HG02970 (cell line): ENCODE measurements at regions not wholly inside any gene's neighbourhood (a gene's known extent, or its start where the extent isn't known, plus 50 kb on each side); places are given as distances from the start of the nearest gene placed in this dataset.

Source experiments
- ATAC-seq: cut with Tn5 transposase; IDR thresholded peaks from one replicate; pipeline ENCODE4 v1.9.1; 2021; ENCODE audit warnings: mild to moderate bottlenecking, moderate library complexity, moderate number of reproducible peaks; ENCODE audit not compliant: unreplicated experiment, low FRiP score

GRCh38 chr20:52867305-52867704 is 104.9 kb upstream of the TSHZ2 start:
- no peak for ATAC-seq

DNA sequence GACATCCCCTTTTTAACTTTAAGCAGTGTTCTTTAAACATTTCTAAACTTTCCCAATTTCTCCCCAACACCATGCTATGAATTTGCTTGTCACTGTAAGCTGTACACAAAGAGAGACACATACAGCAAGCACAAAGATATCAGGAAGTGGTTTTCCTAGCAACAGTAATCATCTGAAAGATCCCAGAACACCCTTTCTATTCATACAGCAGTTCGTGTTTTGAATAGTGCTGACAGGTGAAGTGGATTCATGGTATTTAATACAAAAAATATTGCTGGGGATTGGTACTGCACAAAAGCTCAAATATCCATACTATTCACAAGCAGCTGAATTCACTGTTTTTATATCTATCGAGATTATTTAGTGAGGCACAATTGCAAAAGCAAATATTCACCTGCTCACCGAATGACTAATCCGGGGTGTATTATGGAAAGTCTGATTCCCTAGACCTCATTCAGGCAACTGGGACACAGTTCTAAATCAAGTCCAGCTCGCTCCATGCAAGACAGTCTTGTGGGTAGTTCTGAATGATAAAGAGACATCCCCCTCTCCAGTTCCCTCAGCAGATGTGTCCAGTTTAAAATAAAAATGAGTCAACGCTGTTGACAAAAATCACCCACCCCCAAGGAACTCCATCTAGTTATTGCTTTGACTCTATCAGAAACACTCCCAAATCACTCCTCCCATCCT is 107.1 kb upstream of the TSHZ2 start:
- no peak for ATAC-seq

DNA sequence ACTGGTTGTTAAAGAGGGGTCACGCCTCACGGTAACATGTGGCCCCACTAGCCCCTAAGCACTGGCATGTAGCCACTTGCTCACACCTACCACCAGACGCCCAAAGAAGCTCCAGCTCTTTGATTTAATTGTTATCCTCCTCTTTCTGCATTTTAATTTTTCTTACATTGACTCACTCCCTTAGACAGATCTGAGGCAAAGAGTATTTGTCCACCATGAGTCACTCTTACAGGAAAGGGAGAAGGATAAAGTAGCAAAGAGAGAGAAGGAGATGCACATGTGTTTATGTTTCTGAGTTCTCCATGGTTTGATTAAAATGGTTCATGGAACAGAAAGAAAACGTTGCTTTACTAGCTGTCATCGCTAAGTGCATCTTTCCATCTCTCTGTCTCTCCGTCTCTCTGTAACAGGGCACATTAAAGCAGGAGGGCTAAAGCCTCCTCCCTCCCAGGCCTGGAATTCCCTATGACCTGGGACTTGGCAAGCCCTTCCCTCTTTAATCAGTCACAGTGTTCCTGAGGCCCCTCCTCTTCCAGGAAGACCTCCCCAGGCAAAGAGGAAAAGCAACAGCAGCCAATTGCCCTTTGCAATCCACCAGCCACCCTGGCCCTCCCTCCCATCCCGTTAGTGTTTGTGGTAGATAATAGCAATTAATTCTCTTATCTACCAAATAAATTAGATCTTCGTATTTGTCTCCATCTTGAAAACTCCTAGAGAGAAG is 112.8 kb upstream of the TSHZ2 start:
- ATAC-seq: no peak

- ATAC-seq: no peak
These were observed 119.4 kb upstream of the TSHZ2 start for GRCh38 chr20:52852714-52853113.

DNA sequence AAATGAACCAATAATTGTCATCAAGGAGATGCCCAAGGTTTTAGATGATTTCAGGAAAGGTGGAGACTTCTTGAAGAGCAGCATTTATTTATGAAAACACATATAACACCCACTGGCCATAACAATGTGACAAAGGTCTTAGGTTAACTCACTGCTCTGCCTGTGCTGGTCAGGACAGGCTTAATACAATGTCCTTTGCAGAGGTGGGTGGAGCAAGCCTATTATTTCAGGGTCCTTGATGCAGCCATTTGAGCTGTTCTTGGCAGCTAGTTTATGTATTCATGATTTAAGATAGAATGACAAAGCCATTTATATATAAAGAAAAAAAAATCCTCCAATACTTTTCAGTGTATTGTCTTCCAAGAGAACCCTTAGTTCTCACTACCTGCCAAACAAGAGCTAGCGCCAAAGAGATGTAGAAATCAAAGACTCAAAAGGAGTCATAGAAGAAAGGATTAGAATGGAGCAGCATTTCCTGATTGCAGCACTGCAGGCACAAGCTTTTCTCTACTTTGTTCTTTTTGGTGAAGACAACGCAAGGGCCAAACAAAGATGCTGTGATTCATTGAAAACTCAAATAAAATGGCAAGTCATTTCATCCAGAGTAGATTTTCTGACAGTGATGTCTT is 124.3 kb upstream of the TSHZ2 start:
- no peak for ATAC-seq

- ATAC-seq: no peak
These were observed 125.0 kb upstream of the TSHZ2 start for GRCh38 chr20:52847029-52847660.

GRCh38 chr20:52845044-52845443 is 127.1 kb upstream of the TSHZ2 start:
- ATAC-seq: no peak

DNA sequence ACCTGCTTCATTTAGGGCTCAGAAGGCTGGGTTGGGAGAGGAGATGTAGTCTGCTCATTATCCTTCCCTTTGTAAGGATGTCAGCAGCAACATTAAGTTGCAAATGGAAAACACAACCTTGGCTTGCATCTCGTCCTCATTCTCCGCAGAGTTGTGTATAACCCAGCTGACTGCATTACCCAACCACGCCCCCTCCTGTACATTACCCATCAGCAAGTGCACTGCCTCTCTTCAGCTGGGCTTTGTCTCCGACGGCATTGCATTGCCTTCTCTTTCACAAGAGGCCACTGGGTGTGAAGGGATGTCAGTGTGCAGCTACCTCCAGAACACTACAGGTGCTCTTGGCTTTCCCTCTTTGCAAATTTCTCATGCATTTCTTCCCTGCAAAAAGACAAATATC is 128.7 kb upstream of the TSHZ2 start:
- ATAC-seq: no peak

- no peak for ATAC-seq
These were observed 131.2 kb upstream of the TSHZ2 start for GRCh38 chr20:52841003-52841402.

GRCh38 chr20:52840041-52840440 is 132.1 kb upstream of the TSHZ2 start:
- ATAC-seq: no peak

DNA sequence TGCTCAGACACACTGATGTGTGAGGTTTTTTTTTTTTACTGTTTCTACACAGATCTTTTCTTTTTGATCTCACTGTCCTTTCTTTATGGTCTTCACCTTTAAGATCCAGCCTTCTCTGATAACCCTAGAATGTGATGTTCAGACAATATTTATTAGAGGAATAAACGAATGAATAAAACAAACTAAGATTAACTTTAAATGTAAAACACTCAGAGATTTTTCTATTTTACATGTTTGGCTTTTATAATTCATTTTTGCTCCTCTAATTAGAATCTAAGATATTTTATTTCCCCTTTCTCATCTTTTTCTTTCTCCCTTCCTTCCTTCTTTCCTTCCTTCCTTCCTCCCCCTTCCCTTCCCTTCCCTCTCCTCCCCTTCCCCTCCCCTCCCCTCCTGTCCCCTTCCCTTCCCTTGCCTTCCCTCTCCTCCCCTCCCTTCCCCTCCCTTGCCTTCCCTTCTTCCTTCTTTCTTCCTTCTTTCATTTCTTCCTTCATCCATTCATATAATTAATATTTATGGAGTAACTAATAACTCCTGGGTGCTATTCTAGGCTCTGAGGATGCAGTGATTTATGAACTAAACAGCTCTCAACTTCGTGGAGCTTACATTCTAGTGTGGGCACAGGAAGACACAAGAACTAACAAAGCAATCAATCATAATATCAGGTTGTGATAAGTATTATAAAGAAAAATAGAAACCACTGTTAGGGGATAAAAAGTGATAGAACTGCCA is 133.5 kb upstream of the TSHZ2 start:
- no peak for ATAC-seq

DNA sequence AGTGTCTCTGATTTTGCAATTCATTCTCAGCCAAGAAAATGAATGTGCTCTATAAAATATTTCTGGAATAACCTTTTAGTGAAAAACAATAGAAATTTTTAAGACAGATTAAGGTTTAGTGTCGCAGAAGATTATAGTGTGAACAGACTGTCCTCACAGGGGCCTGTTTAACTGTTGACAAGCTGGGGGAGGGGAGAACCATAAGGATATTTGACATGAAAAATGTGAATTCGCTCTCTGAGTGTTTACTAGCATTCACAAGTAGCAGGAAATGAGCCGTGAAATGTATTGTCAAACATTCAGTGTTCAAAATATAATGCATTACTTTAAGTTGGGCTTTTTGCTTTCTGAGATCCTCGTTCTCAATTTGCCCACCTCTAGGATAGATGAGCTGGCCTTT is 134.8 kb upstream of the TSHZ2 start:
- no peak for ATAC-seq

- ATAC-seq: no peak
These were observed 138.3 kb upstream of the TSHZ2 start for GRCh38 chr20:52833901-52834300.

DNA sequence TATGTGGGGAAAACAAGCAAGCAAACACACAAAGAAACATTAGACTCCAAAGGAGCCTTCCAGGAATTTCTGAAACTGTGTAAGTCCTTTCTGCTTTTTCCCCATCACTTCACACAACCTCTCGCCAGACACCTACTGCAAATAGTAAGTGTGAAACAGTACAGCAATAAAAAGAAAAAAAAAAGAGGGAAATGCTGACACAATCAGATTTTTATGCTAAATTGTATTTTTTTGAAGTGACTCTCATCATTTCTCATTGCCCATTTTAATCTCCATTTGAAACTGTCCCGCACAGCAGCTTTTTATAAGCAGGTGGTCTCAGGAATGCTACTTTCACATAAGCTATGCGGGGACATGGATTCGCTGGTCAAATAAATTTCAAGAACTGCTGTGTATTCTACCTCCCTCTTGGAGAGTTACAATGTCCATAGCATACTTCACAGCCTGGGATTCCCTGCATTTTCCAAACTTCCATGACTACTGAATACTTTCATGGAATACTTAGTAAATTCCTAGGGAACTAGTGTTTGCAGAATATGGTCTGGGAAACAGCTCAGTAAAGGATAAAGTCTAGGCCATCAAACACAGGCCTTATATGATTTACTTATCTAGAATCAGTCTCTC is 139.9 kb upstream of the TSHZ2 start:
- no peak for ATAC-seq

GRCh38 chr20:52830598-52830997 is 141.6 kb upstream of the TSHZ2 start:
- ATAC-seq: no peak

GRCh38 chr20:52829111-52829510 is 143.0 kb upstream of the TSHZ2 start:
- no peak for ATAC-seq

- ATAC-seq: no peak
These were observed 144.0 kb upstream of the TSHZ2 start for GRCh38 chr20:52828199-52828598.

GRCh38 chr20:52826722-52827121 is 145.4 kb upstream of the TSHZ2 start:
- no peak for ATAC-seq

- ATAC-seq: no peak
These were observed 145.8 kb upstream of the TSHZ2 start for GRCh38 chr20:52826321-52826720.

DNA sequence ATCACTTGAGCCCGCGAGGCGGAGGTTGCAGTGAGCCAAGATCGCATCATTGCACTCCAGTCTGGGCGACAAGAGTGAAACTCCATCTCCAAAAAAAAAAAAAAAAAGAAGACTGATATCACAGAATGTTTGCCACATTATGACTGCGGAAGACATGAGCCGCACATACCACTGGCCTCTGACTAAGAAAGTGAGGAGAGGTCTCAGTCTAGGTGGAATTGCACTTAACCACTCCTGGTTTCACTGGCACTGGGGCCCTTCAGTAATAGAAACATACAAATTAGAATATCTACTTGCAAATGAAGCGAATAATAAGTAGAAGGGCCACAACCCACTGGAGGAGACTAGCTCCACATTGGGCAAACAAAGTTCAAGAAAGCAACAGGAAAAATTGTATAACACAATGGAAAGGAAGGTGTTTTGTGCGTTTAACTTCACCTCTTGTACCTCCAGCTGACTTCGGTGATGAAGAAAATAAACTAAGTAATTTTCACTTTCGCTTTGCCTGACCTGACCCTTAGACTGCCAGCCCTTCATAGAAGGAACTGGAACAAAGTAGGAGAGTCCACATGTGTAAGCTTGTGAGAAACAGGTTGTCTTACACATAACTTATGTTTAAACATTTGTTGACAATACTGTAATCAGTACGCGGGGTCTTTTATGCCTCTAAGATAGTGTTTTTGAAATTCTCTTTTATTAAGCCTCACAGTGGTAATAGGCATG is 147.5 kb upstream of the TSHZ2 start:
- ATAC-seq: no peak
